CD8-positive, alpha-beta memory T cell (primary cell): ENCODE measurements at regions not wholly inside any gene's neighbourhood (a gene's known extent, or its start where the extent isn't known, plus 50 kb on each side); places are given as distances from the start of the nearest gene placed in this dataset.
A peak's percentile ranks its signal among the peaks of the same experiment; 100 is the strongest.

Source experiments
- CTCF ChIA-PET: fragments of 350-600 bp; sonication (Branson Sonifier 250); formaldehyde crosslinking; loops from one replicate; lab custom pipeline; 2021; ENCODE audit warnings: antibody characterized with exemption; lab: Charles Lee
- POLR2A ChIA-PET: fragments of 350-600 bp; sonication (Branson Sonifier 250); formaldehyde crosslinking; loops from one replicate; lab custom pipeline; 2021; ENCODE audit warnings: antibody characterized with exemption; lab: Charles Lee
- DNase-seq, 5 donors: peaks; one replicate each; pipeline versions ENCODE4 v3.0.0 to v3.0.0-alpha.2; 2020 to 2022; ENCODE audit warnings: mixed read lengths in 1 of 5
- H3K27ac ChIP-seq: one replicate; pipeline ENCODE4 v1.7.0; 2013; ENCODE audit warnings: low read depth, mild to moderate bottlenecking, low read length, moderate library complexity
- H3K27me3 ChIP-seq: 2 replicates; pipeline ENCODE4 v1.7.0; 2013; ENCODE audit warnings: low read length, mild to moderate bottlenecking; ENCODE audit not compliant: insufficient read depth, poor library complexity, severe bottlenecking
- H3K36me3 ChIP-seq: 2 replicates; pipeline ENCODE4 v1.7.0; 2013; ENCODE audit warnings: mild to moderate bottlenecking, low read length, moderate library complexity; ENCODE audit not compliant: insufficient read depth
- H3K4me1 ChIP-seq: 2 replicates; pipeline ENCODE4 v1.7.0; 2013; ENCODE audit warnings: mild to moderate bottlenecking, low read length, moderate library complexity; ENCODE audit not compliant: insufficient read depth
- H3K4me3 ChIP-seq: 2 replicates; pipeline ENCODE4 v1.7.0; 2013; ENCODE audit warnings: mild to moderate bottlenecking, low read length
- H3K9me3 ChIP-seq: 2 replicates; pipeline ENCODE4 v1.7.0; 2013; ENCODE audit warnings: mild to moderate bottlenecking, low read length
- H3K27ac Mint-ChIP-seq, 8 donors: one replicate each; pipeline ENCODE4 v1.8.0; 2020 to 2021; ENCODE audit warnings: mixed read lengths in 8 of 8, mild to moderate bottlenecking in 6 of 8, inconsistent platforms in 3 of 8, moderate library complexity in 3 of 8
- H3K27me3 Mint-ChIP-seq, 2 donors: one replicate each; pipeline ENCODE4 v1.8.0; 2020 to 2021; ENCODE audit warnings: mixed read lengths in 2 of 2, mild to moderate bottlenecking in 1 of 2, moderate library complexity in 1 of 2
- H3K36me3 Mint-ChIP-seq, 3 donors: one replicate each; pipeline ENCODE4 v1.8.0; 2020 to 2021; ENCODE audit warnings: mixed read lengths in 3 of 3, inconsistent platforms in 1 of 3, mild to moderate bottlenecking in 1 of 3
- H3K4me1 Mint-ChIP-seq, 3 donors: one replicate each; pipeline ENCODE4 v1.8.0; 2020 to 2021; ENCODE audit warnings: mixed read lengths in 3 of 3, inconsistent platforms in 1 of 3, mild to moderate bottlenecking in 1 of 3
- H3K4me3 Mint-ChIP-seq, 7 donors: one replicate each; pipeline ENCODE4 v1.8.0; 2020 to 2021; ENCODE audit warnings: mixed read lengths in 7 of 7, mild to moderate bottlenecking in 6 of 7, moderate library complexity in 4 of 7, inconsistent platforms in 2 of 7
- H3K9me3 Mint-ChIP-seq, 5 donors: one replicate each; pipeline ENCODE4 v1.8.0; 2020 to 2022; ENCODE audit warnings: mixed read lengths in 5 of 5, mild to moderate bottlenecking in 3 of 5, moderate library complexity in 2 of 5, inconsistent platforms in 1 of 5

DNA sequence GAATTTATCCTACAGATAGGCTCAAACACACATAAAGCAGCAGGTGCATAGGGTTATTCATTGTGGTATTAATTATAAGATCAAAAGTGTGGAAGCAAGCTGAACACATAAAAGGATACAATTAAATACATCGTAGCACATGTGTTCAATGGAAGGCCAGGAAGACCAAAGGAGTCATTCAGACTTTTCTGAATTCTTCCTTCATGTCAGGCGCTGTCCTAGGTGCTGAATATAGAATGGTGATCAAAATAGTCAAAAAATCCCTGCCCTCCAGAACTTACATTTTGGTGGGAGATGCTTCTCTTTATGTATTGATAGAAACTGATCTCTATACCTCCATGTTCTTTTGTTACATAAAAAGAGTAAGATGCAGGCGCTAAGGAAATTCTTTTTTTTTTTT, 439.0 kb upstream of the ASIC2 start:
- H3K27me3 ChIP-seq = no peaks in the 10 kb centered on the region
- Mint-ChIP-seq H3K4me3 (no peak overlapping the region), H3K27me3 (peaks cover 24 to 58% of the 10 kb centered on the region in 2 donors), H3K27ac (no peak overlapping the region), H3K36me3 (no peaks in the 10 kb centered on the region), H3K4me1 (no peaks in the 10 kb centered on the region), H3K9me3 (peaks cover 0 to 4% (median 0%) of the 10 kb centered on the region in 5 donors)
- H3K4me1 ChIP-seq = no peaks in the 10 kb centered on the region
- no peak overlapping the region for H3K4me3 ChIP-seq
- ChIA-PET CTCF (no interaction called here), POLR2A (no interaction called here)
- H3K36me3 ChIP-seq = no peaks in the 10 kb centered on the region
- H3K9me3 ChIP-seq = no peaks in the 10 kb centered on the region
- H3K27ac ChIP-seq = no peak overlapping the region
- no peak for DNase-seq

GRCh38 chr17:33739714-33740113, 446.6 kb upstream of the ASIC2 start:
- Mint-ChIP-seq H3K36me3 (no peaks in the 10 kb centered on the region), H3K27ac (no peak overlapping the region), H3K27me3 (peaks cover 17 to 35% of the 10 kb centered on the region in 2 donors), H3K4me3 (no peak overlapping the region), H3K9me3 (no peaks in the 10 kb centered on the region), H3K4me1 (no peaks in the 10 kb centered on the region)
- H3K4me1 ChIP-seq = no peaks in the 10 kb centered on the region
- H3K27me3 ChIP-seq = no peaks in the 10 kb centered on the region
- no peak for DNase-seq
- POLR2A ChIA-PET = no interaction called here
- H3K27ac ChIP-seq = no peak overlapping the region
- no peak overlapping the region for H3K4me3 ChIP-seq
- no peaks in the 10 kb centered on the region for H3K36me3 ChIP-seq
- H3K9me3 ChIP-seq = no peaks in the 10 kb centered on the region
- CTCF ChIA-PET = interaction anchor here (1.1 kb wide), 1 partner anchor 9 kb away, joined by 3 read pairs; no protein-coding TSS in a partner anchor

DNA sequence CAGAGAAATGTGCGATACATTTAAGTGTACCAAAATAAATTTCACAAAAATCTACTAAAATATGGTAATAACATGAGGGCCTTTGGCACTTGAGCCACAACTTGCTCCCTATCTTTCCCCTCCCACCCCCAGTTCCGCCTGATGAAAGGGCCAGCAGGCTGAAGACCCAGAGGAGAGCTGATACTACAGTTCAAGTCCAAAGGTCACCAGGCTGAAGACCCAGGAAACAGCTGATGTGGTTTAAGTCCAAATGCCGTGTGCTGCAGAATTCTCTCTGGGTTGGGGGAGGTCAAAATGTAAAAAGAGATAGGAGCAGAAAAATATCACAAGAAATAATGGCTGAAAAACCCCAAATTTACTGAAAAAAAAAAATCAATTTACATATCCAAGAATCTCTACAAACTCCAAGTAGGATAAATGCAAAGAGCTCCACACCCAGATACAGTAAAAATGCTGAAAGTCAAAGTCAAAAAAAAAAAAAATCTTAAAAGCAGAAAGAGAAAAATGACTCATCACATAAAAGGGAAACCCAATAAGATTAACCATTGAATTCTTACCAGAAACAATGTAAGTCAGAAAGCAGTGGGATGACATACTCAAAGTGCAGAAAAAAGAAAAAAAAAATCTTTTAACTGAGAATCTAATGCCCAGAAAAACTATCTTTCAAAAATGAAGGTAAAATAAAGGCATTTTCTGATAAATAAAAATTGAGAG, 452.1 kb upstream of the ASIC2 start:
- DNase-seq = no peak
- H3K27ac ChIP-seq = no peak overlapping the region
- POLR2A ChIA-PET = no interaction called here
- Mint-ChIP-seq H3K4me3 (no peak overlapping the region), H3K36me3 (no peaks in the 10 kb centered on the region), H3K9me3 (no peaks in the 10 kb centered on the region), H3K27me3 (peaks cover 16 to 26% of the 10 kb centered on the region in 2 donors), H3K4me1 (no peaks in the 10 kb centered on the region), H3K27ac (no peak overlapping the region)
- no peaks in the 10 kb centered on the region for H3K27me3 ChIP-seq
- H3K4me1 ChIP-seq = no peaks in the 10 kb centered on the region
- CTCF ChIA-PET = no interaction called here
- H3K36me3 ChIP-seq = no peaks in the 10 kb centered on the region
- no peaks in the 10 kb centered on the region for H3K9me3 ChIP-seq
- H3K4me3 ChIP-seq = no peak overlapping the region

GRCh38 chr17:33749171-33749570, 456.1 kb upstream of the ASIC2 start:
- DNase-seq = no peak
- Mint-ChIP-seq H3K4me1 (peaks cover 5 to 8% (median 8%) of the 10 kb centered on the region in 3 donors), H3K9me3 (no peaks in the 10 kb centered on the region), H3K27me3 (peaks cover 29 to 47% of the 10 kb centered on the region in 2 donors), H3K27ac (no peak overlapping the region), H3K4me3 (no peak overlapping the region), H3K36me3 (no peaks in the 10 kb centered on the region)
- H3K9me3 ChIP-seq = no peaks in the 10 kb centered on the region
- no peak overlapping the region for H3K4me3 ChIP-seq
- H3K36me3 ChIP-seq = no peaks in the 10 kb centered on the region
- ChIA-PET POLR2A (no interaction called here), CTCF (interaction anchor here (1.3 kb wide), 1 partner anchor 9 kb away, joined by 3 read pairs; no protein-coding TSS in a partner anchor)
- no peak overlapping the region for H3K27ac ChIP-seq
- no peaks in the 10 kb centered on the region for H3K4me1 ChIP-seq
- H3K27me3 ChIP-seq = peaks cover 3% of the 10 kb centered on the region

GRCh38 chr17:33750943-33751701, 458.0 kb upstream of the ASIC2 start:
- no peak overlapping the region for H3K27ac ChIP-seq
- no peaks in the 10 kb centered on the region for H3K36me3 ChIP-seq
- H3K4me1 Mint-ChIP-seq = peaks cover 5 to 8% (median 8%) of the 10 kb centered on the region in 3 donors
- peaks cover 3% of the 10 kb centered on the region for H3K27me3 ChIP-seq
- no peaks in the 10 kb centered on the region for H3K9me3 ChIP-seq
- CTCF ChIA-PET = interaction anchor here (0.8 to 2.0 kb wide), 5 partner anchors 12 to 140 kb away, joined by 3 to 4 read pairs (median 3); no protein-coding TSS in a partner anchor
- H3K36me3 Mint-ChIP-seq = no peaks in the 10 kb centered on the region
- peak overlapping the region in 1 of 8 donors; percentile 12 for H3K27ac Mint-ChIP-seq
- POLR2A ChIA-PET = no interaction called here
- H3K4me3 Mint-ChIP-seq = peak overlapping the region in 3 of 7 donors; percentile 8 to 40 (median 22)
- DNase-seq = peak; percentile 21 to 66 (median 39)
- H3K9me3 Mint-ChIP-seq = peaks cover 0 to 2% (median 0%) of the 10 kb centered on the region in 5 donors
- no peaks in the 10 kb centered on the region for H3K4me1 ChIP-seq
- no peak overlapping the region for H3K4me3 ChIP-seq
- peaks cover 30 to 52% of the 10 kb centered on the region in 2 donors for H3K27me3 Mint-ChIP-seq

GRCh38 chr17:33751702-33752065, 458.6 kb upstream of the ASIC2 start:
- H3K4me3 Mint-ChIP-seq = peak overlapping the region in 2 of 7 donors; percentile 8 to 22
- Histone ChIP-seq H3K4me1 (no peaks in the 10 kb centered on the region), H3K9me3 (no peaks in the 10 kb centered on the region), H3K4me3 (no peak overlapping the region), H3K27me3 (peaks cover 3% of the 10 kb centered on the region), H3K27ac (no peak overlapping the region), H3K36me3 (no peaks in the 10 kb centered on the region)
- no peak overlapping the region for H3K27ac Mint-ChIP-seq
- peaks cover 30 to 52% of the 10 kb centered on the region in 2 donors for H3K27me3 Mint-ChIP-seq
- peaks cover 5 to 8% (median 8%) of the 10 kb centered on the region in 3 donors for H3K4me1 Mint-ChIP-seq
- ChIA-PET POLR2A (no interaction called here), CTCF (interaction anchor here (1.2 to 2.0 kb wide), 2 partner anchors 34 to 140 kb away, joined by 3 to 4 read pairs; no protein-coding TSS in a partner anchor)
- H3K36me3 Mint-ChIP-seq = no peaks in the 10 kb centered on the region
- DNase-seq = no peak
- peaks cover 0 to 2% (median 0%) of the 10 kb centered on the region in 5 donors for H3K9me3 Mint-ChIP-seq

- no peaks in the 10 kb centered on the region for H3K9me3 ChIP-seq
- Mint-ChIP-seq H3K27ac (no peak overlapping the region), H3K27me3 (peaks cover 24 to 46% of the 10 kb centered on the region in 2 donors), H3K36me3 (no peaks in the 10 kb centered on the region), H3K4me1 (peaks cover 5 to 8% (median 8%) of the 10 kb centered on the region in 3 donors), H3K4me3 (no peak overlapping the region), H3K9me3 (peaks cover 0 to 2% (median 0%) of the 10 kb centered on the region in 5 donors)
- CTCF ChIA-PET = interaction anchor here (1.3 kb wide), 1 partner anchor 16 kb away, joined by 3 read pairs; no protein-coding TSS in a partner anchor
- POLR2A ChIA-PET = no interaction called here
- DNase-seq = no peak
- no peaks in the 10 kb centered on the region for H3K36me3 ChIP-seq
- no peaks in the 10 kb centered on the region for H3K4me1 ChIP-seq
- peaks cover 3% of the 10 kb centered on the region for H3K27me3 ChIP-seq
- no peak overlapping the region for H3K27ac ChIP-seq
- no peak overlapping the region for H3K4me3 ChIP-seq
These were observed 460.4 kb upstream of the ASIC2 start for GRCh38 chr17:33753452-33753851.

DNA sequence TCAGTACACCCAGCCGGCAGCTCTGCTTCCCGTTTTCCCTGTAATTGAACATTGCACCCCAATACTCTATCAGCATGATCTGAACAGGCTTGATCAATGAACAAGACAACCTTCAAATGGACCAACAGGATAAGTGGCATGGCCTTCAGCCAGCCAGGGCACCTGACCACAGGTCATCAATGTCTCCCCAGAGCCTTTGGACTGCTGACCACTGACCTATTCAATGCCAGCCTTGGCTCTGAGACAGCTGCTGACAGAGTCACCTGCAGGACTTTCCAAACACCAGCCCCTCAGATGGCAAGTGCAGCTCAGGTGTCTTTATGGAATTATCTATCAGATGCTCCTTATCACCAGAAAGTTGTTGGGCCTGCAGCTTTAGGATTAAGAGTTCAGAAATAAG, 462.9 kb upstream of the ASIC2 start:
- peaks cover 5 to 7% (median 6%) of the 10 kb centered on the region in 3 donors for H3K4me1 Mint-ChIP-seq
- peaks cover 0 to 2% (median 0%) of the 10 kb centered on the region in 5 donors for H3K9me3 Mint-ChIP-seq
- Histone ChIP-seq H3K27ac (no peak overlapping the region), H3K27me3 (peaks cover 3% of the 10 kb centered on the region), H3K9me3 (no peaks in the 10 kb centered on the region), H3K4me3 (no peak overlapping the region), H3K4me1 (no peaks in the 10 kb centered on the region), H3K36me3 (no peaks in the 10 kb centered on the region)
- no peak for DNase-seq
- no peaks in the 10 kb centered on the region for H3K36me3 Mint-ChIP-seq
- no peak overlapping the region for H3K4me3 Mint-ChIP-seq
- ChIA-PET CTCF (no interaction called here), POLR2A (no interaction called here)
- no peak overlapping the region for H3K27ac Mint-ChIP-seq
- peaks cover 15 to 27% of the 10 kb centered on the region in 2 donors for H3K27me3 Mint-ChIP-seq
